Suppressor macrophage treated with lipopolysaccharide for 4 hours (primary cell): ENCODE measurements at regions not wholly inside any gene's neighbourhood (a gene's known extent, or its start where the extent isn't known, plus 50 kb on each side); places are given as distances from the start of the nearest gene placed in this dataset.

Experiments
- DNase-seq: peaks from one replicate; pipeline ENCODE4 v3.0.0-alpha.2; 2020

GRCh38 chr16:66315210-66315825, 51.2 kb upstream of the CDH5 start:
- DNase-seq, result peak; percentile 84

GRCh38 chr16:66311306-66311705, 55.2 kb upstream of the CDH5 start:
- DNase-seq, result no peak

GRCh38 chr16:66309215-66309807, 57.2 kb upstream of the CDH5 start:
- no peak for DNase-seq

- no peak for DNase-seq
Observed at GRCh38 chr16:66308096-66308495, 58.4 kb upstream of the CDH5 start.

- DNase-seq, result no peak
Observed at GRCh38 chr16:66306366-66307150, 59.9 kb upstream of the CDH5 start.

GRCh38 chr16:66304961-66305360, 61.5 kb upstream of the CDH5 start:
- DNase-seq, result no peak

GRCh38 chr16:66304151-66304550, 62.3 kb upstream of the CDH5 start:
- no peak for DNase-seq

- DNase-seq, result no peak
Observed at GRCh38 chr16:66300501-66300900, 66.0 kb upstream of the CDH5 start.

GRCh38 chr16:66300037-66300436, 66.5 kb upstream of the CDH5 start:
- no peak for DNase-seq

- DNase-seq, result no peak
Observed at GRCh38 chr16:66299349-66299748, 67.1 kb upstream of the CDH5 start.

GRCh38 chr16:66298571-66299120, 67.8 kb upstream of the CDH5 start:
- DNase-seq, result no peak

GRCh38 chr16:66298006-66298405, 68.5 kb upstream of the CDH5 start:
- no peak for DNase-seq

GRCh38 chr16:66296591-66296990, 69.9 kb upstream of the CDH5 start:
- no peak for DNase-seq

GRCh38 chr16:66295761-66296546, 70.5 kb upstream of the CDH5 start:
- DNase-seq, result no peak

- DNase-seq, result no peak
Observed at GRCh38 chr16:66295213-66295612, 71.3 kb upstream of the CDH5 start.

GRCh38 chr16:66294507-66294906, 72.0 kb upstream of the CDH5 start:
- DNase-seq, result no peak

GRCh38 chr16:66293932-66294331, 72.6 kb upstream of the CDH5 start:
- DNase-seq, result no peak

- no peak for DNase-seq
Observed at GRCh38 chr16:66293207-66293735, 73.2 kb upstream of the CDH5 start.

GRCh38 chr16:66292241-66292935, 74.1 kb upstream of the CDH5 start:
- no peak for DNase-seq

GRCh38 chr16:66291833-66292232, 74.7 kb upstream of the CDH5 start:
- no peak for DNase-seq

- no peak for DNase-seq
Observed at GRCh38 chr16:66290431-66290830, 76.1 kb upstream of the CDH5 start.

GRCh38 chr16:66289986-66290385, 76.5 kb upstream of the CDH5 start:
- no peak for DNase-seq
